ENCODE measurements at regions not wholly inside any gene's neighbourhood (a gene's known extent, or its start where the extent isn't known, plus 50 kb on each side); places are given as distances from the start of the nearest gene placed in this dataset.
A peak's percentile ranks its signal among the peaks of the same experiment; 100 is the strongest.

DNA sequence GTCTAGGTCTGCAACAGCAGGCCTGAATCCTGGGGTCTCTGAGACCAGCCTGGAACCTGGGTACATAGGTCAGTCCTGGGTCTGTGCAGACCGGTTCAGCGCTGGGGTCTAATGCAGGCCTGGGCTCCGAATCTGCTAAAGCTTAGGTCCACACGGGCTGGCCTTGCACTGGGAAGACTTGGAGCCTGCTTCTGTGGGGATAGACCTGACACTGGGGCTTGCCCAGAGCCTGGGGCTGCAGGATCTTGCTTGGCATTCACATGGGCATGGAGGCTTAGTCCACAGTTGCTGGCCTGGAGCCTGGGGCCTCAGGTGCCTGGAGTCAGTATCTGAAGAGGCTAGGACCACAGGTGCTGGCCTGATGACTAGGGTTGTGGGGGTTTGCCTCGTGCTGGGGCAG is 369.8 kb upstream of the SEL1L start (continued):
- TF ChIP-seq, protein P1, sequence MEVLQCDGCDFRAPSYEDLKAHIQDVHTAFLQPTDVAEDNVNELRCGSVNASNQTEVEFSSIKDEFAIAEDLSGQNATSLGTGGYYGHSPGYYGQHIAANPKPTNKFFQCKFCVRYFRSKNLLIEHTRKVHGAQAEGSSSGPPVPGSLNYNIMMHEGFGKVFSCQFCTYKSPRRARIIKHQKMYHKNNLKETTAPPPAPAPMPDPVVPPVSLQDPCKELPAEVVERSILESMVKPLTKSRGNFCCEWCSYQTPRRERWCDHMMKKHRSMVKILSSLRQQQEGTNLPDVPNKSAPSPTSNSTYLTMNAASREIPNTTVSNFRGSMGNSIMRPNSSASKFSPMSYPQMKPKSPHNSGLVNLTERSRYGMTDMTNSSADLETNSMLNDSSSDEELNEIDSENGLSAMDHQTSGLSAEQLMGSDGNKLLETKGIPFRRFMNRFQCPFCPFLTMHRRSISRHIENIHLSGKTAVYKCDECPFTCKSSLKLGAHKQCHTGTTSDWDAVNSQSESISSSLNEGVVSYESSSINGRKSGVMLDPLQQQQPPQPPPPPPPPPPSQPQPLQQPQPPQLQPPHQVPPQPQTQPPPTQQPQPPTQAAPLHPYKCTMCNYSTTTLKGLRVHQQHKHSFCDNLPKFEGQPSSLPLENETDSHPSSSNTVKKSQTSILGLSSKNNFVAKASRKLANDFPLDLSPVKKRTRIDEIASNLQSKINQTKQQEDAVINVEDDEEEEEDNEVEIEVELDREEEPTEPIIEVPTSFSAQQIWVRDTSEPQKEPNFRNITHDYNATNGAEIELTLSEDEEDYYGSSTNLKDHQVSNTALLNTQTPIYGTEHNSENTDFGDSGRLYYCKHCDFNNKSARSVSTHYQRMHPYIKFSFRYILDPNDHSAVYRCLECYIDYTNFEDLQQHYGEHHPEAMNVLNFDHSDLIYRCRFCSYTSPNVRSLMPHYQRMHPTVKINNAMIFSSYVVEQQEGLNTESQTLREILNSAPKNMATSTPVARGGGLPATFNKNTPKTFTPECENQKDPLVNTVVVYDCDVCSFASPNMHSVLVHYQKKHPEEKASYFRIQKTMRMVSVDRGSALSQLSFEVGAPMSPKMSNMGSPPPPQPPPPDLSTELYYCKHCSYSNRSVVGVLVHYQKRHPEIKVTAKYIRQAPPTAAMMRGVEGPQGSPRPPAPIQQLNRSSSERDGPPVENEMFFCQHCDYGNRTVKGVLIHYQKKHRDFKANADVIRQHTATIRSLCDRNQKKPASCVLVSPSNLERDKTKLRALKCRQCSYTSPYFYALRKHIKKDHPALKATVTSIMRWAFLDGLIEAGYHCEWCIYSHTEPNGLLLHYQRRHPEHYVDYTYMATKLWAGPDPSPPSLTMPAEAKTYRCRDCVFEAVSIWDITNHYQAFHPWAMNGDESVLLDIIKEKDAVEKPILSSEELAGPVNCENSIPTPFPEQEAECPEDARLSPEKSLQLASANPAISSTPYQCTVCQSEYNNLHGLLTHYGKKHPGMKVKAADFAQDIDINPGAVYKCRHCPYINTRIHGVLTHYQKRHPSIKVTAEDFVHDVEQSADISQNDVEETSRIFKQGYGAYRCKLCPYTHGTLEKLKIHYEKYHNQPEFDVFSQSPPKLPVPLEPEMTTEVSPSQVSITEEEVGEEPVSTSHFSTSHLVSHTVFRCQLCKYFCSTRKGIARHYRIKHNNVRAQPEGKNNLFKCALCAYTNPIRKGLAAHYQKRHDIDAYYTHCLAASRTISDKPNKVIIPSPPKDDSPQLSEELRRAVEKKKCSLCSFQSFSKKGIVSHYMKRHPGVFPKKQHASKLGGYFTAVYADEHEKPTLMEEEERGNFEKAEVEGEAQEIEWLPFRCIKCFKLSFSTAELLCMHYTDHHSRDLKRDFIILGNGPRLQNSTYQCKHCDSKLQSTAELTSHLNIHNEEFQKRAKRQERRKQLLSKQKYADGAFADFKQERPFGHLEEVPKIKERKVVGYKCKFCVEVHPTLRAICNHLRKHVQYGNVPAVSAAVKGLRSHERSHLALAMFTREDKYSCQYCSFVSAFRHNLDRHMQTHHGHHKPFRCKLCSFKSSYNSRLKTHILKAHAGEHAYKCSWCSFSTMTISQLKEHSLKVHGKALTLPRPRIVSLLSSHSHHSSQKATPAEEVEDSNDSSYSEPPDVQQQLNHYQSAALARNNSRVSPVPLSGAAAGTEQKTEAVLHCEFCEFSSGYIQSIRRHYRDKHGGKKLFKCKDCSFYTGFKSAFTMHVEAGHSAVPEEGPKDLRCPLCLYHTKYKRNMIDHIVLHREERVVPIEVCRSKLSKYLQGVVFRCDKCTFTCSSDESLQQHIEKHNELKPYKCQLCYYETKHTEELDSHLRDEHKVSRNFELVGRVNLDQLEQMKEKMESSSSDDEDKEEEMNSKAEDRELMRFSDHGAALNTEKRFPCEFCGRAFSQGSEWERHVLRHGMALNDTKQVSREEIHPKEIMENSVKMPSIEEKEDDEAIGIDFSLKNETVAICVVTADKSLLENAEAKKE (CRISPR knock-in tag; IDR thresholded peaks at IDR 0.05) = no peak
- no peak for TF ChIP-seq NANOG (IDR thresholded peaks at IDR 0.05; ENCODE audit: borderline replicate concordance)

GRCh38 chr14:81927070-81927469 is 393.4 kb upstream of the SEL1L start:
- Histone ChIP-seq H3K9me2 (ENCODE audit: insufficient read depth) (no peaks in the 10 kb centered on the region), H4K20me1 (replicated peaks; ENCODE audit: insufficient read depth) (no peaks in the 10 kb centered on the region), H3K4me1 (ENCODE audit: insufficient read depth) (no peaks in the 10 kb centered on the region), H3K27ac (ENCODE audit: low read depth) (no peak overlapping the region), H3K36me3 (ENCODE audit: insufficient read depth) (no peaks in the 10 kb centered on the region), H3K4me3 (no peak overlapping the region), H3K4me2 (no peak overlapping the region), H3K79me2 (replicated peaks; ENCODE audit: insufficient read depth) (no peaks in the 10 kb centered on the region), H3F3A (replicated peaks; ENCODE audit: low read depth) (no peaks in the 10 kb centered on the region), H3K27me3 (ENCODE audit: insufficient read depth) (no peaks in the 10 kb centered on the region), H2AFZ (no peak overlapping the region)
- H3K9me3 Mint-ChIP-seq = peaks cover 78% of the 10 kb centered on the region
- no peak overlapping the region for H3K27ac Mint-ChIP-seq
- ATAC-seq = no peak
- no peaks in the 10 kb centered on the region for H3K4me1 Mint-ChIP-seq
- peaks cover 5% of the 10 kb centered on the region; the same call in 1 of the 3 replicates for H3K36me3 Mint-ChIP-seq (ENCODE audit: low read depth)
- H3K4me3 Mint-ChIP-seq = no peak overlapping the region
- no peaks in the 10 kb centered on the region for H3K27me3 Mint-ChIP-seq (ENCODE audit: insufficient read depth, low read depth, poor library complexity)
- TF ChIP-seq, protein P2, sequence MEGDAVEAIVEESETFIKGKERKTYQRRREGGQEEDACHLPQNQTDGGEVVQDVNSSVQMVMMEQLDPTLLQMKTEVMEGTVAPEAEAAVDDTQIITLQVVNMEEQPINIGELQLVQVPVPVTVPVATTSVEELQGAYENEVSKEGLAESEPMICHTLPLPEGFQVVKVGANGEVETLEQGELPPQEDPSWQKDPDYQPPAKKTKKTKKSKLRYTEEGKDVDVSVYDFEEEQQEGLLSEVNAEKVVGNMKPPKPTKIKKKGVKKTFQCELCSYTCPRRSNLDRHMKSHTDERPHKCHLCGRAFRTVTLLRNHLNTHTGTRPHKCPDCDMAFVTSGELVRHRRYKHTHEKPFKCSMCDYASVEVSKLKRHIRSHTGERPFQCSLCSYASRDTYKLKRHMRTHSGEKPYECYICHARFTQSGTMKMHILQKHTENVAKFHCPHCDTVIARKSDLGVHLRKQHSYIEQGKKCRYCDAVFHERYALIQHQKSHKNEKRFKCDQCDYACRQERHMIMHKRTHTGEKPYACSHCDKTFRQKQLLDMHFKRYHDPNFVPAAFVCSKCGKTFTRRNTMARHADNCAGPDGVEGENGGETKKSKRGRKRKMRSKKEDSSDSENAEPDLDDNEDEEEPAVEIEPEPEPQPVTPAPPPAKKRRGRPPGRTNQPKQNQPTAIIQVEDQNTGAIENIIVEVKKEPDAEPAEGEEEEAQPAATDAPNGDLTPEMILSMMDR (conservative IDR thresholded peaks at IDR 0.05; ENCODE audit: low read depth in 2 of 2) = peak; percentile 62 to 68
- no peak for TF ChIP-seq EZH2phosphoT487 (IDR thresholded peaks at IDR 0.05; ENCODE audit: unreplicated experiment)
- DNase-seq (ENCODE audit: low spot score) = peak; percentile 73

All from GM23338 (cell line).